ENCODE measurements at regions not wholly inside any gene's neighbourhood (a gene's known extent, or its start where the extent isn't known, plus 50 kb on each side); places are given as distances from the start of the nearest gene placed in this dataset.
"Not testable (repeated sequence)": the region's sequence is repeated elsewhere in the genome, so short reads cannot be mapped to it uniquely, and the experiment has no call there.

GRCh38 chr4:158094413-158095134, 78.3 kb downstream of the GASK1B start:
- Histone ChIP-seq H2AFZ (ENCODE audit: low read length) (no peak overlapping the region), H3K27me3 (ENCODE audit: low read length) (no peaks in the 10 kb centered on the region), H3F3A (ENCODE audit: low read length, unreplicated experiment) (no peaks in the 10 kb centered on the region), H3K4me2 (ENCODE audit: low read length) (peak overlapping the region; percentile 77), H3K9me2 (replicated peaks; ENCODE audit: low read length) (no peaks in the 10 kb centered on the region), H3K4me1 (ENCODE audit: insufficient read depth, low read length) (peaks cover 39% of the 10 kb centered on the region), H3K9ac (ENCODE audit: low read length) (peak overlapping the region; percentile 21; the same call in 1 of the 2 replicates), H3K27ac (ENCODE audit: low read length) (peak overlapping the region; percentile 86), H3K4me3 (ENCODE audit: low read length) (peak overlapping the region; percentile 42; the same call in 1 of the 2 replicates), H3K79me2 (ENCODE audit: low read length) (no peaks in the 10 kb centered on the region), H4K20me1 (ENCODE audit: low read length) (no peaks in the 10 kb centered on the region), H3K9me3 (ENCODE audit: low read length) (no peaks in the 10 kb centered on the region), H3K36me3 (ENCODE audit: low read depth, low read length) (no peaks in the 10 kb centered on the region)
- ATAC-seq (peak; percentile 91), DNase-seq (peak; percentile 93)
- TF ChIP-seq EZH2 (IDR thresholded peaks at IDR 0.05; ENCODE audit: low read length, unreplicated experiment) (no peak), EZH2phosphoT487 (IDR thresholded peaks at IDR 0.05; ENCODE audit: borderline replicate concordance, low read length) (no peak)
- TF ChIP-seq, protein P1, sequence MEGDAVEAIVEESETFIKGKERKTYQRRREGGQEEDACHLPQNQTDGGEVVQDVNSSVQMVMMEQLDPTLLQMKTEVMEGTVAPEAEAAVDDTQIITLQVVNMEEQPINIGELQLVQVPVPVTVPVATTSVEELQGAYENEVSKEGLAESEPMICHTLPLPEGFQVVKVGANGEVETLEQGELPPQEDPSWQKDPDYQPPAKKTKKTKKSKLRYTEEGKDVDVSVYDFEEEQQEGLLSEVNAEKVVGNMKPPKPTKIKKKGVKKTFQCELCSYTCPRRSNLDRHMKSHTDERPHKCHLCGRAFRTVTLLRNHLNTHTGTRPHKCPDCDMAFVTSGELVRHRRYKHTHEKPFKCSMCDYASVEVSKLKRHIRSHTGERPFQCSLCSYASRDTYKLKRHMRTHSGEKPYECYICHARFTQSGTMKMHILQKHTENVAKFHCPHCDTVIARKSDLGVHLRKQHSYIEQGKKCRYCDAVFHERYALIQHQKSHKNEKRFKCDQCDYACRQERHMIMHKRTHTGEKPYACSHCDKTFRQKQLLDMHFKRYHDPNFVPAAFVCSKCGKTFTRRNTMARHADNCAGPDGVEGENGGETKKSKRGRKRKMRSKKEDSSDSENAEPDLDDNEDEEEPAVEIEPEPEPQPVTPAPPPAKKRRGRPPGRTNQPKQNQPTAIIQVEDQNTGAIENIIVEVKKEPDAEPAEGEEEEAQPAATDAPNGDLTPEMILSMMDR (conservative IDR thresholded peaks at IDR 0.05; ENCODE audit: low read depth, low read length) = no peak
- ChIA-PET CTCF (interaction anchor here (1.1 kb wide), 1 partner anchor 76 kb away, joined by 6 read pairs; no protein-coding TSS in a partner anchor), POLR2A (ENCODE audit: unreplicated experiment) (interaction anchor here (0.7 kb wide), 1 partner anchor 78 kb away, joined by 4 read pairs; no protein-coding TSS in a partner anchor)
- no TSS peak for BruUV-seq (replicated peaks)
- intact Hi-C loops (cut with micrococcal nuclease) = loop anchor here (1.0 to 10.0 kb wide), 5 partner anchors 70 to 430 kb away; partner anchors contain the start of gene RXFP1

- H3K27me3 ChIP-seq (ENCODE audit: low read length) = no peaks in the 10 kb centered on the region
- intact Hi-C loops (cut with micrococcal nuclease) = loop anchor here (10.0 kb wide), 3 partner anchors 66 to 434 kb away; partner anchors contain the start of gene RXFP1
- peaks cover 35% of the 10 kb centered on the region for H3K4me1 ChIP-seq (ENCODE audit: insufficient read depth, low read length)
- no peaks in the 10 kb centered on the region for H4K20me1 ChIP-seq (ENCODE audit: low read length)
- H3K36me3 ChIP-seq (ENCODE audit: low read depth, low read length) = no peaks in the 10 kb centered on the region
- peak overlapping the region; percentile 79 for H3K27ac ChIP-seq (ENCODE audit: low read length)
- H2AFZ ChIP-seq (ENCODE audit: low read length) = peak overlapping the region; percentile 72
- CTCF ChIA-PET = interaction anchor here (1.1 kb wide), 1 partner anchor 93 kb away, joined by 3 read pairs; no protein-coding TSS in a partner anchor
- no peaks in the 10 kb centered on the region for H3K9me3 ChIP-seq (ENCODE audit: low read length)
- H3K4me3 ChIP-seq (ENCODE audit: low read length) = peak overlapping the region; percentile 63
- H3K79me2 ChIP-seq (ENCODE audit: low read length) = no peaks in the 10 kb centered on the region
- TF ChIP-seq EZH2 (IDR thresholded peaks at IDR 0.05; ENCODE audit: low read length, unreplicated experiment) (no peak), EZH2phosphoT487 (IDR thresholded peaks at IDR 0.05; ENCODE audit: borderline replicate concordance, low read length) (no peak)
- TF ChIP-seq, protein P1 (conservative IDR thresholded peaks at IDR 0.05; ENCODE audit: low read depth, low read length) = no peak
- ATAC-seq (peak; percentile 44), DNase-seq (peak; percentile 49)
- H3K9ac ChIP-seq (ENCODE audit: low read length) = peak overlapping the region; percentile 69
- H3K9me2 ChIP-seq (replicated peaks; ENCODE audit: low read length) = no peaks in the 10 kb centered on the region
- H3F3A ChIP-seq (ENCODE audit: low read length, unreplicated experiment) = no peaks in the 10 kb centered on the region
- peak overlapping the region; percentile 89 for H3K4me2 ChIP-seq (ENCODE audit: low read length)
- no TSS peak for BruUV-seq (replicated peaks)
- POLR2A ChIA-PET (ENCODE audit: unreplicated experiment) = interaction anchor here (0.7 to 0.8 kb wide), 3 partner anchors 22 to 1649 kb away, joined by 3 read pairs; no protein-coding TSS in a partner anchor
Measured at GRCh38 chr4:158090323-158090722, 82.5 kb downstream of the GASK1B start.

- DNase-seq; H3K27me3 ChIP-seq (ENCODE audit: low read length); H3K79me2 ChIP-seq (ENCODE audit: low read length); H3K9me2 ChIP-seq (replicated peaks; ENCODE audit: low read length); H3K36me3 ChIP-seq (ENCODE audit: low read depth, low read length); H3K9me3 ChIP-seq (ENCODE audit: low read length); H3F3A ChIP-seq (ENCODE audit: low read length, unreplicated experiment); H4K20me1 ChIP-seq (ENCODE audit: low read length): not testable (repeated sequence)
- ATAC-seq = peak; percentile 23
- intact Hi-C loops (cut with micrococcal nuclease) = loop anchor here (10.0 kb wide), 3 partner anchors 65 to 435 kb away; partner anchors contain the start of gene RXFP1
- Histone ChIP-seq H3K4me3 (ENCODE audit: low read length) (peak overlapping the region; percentile 63), H3K9ac (ENCODE audit: low read length) (peak overlapping the region; percentile 69), H3K4me2 (ENCODE audit: low read length) (peak overlapping the region; percentile 89), H3K27ac (ENCODE audit: low read length) (peak overlapping the region; percentile 79), H3K4me1 (ENCODE audit: insufficient read depth, low read length) (peaks cover 31% of the 10 kb centered on the region), H2AFZ (ENCODE audit: low read length) (peak overlapping the region; percentile 72)
- POLR2A ChIA-PET (ENCODE audit: unreplicated experiment) = interaction anchor here (0.7 kb wide), 1 partner anchor 1650 kb away, joined by 3 read pairs; no protein-coding TSS in a partner anchor
- TSS peak; percentile 62 for BruUV-seq (replicated peaks)
- CTCF ChIA-PET = interaction anchor here (1.1 kb wide), 1 partner anchor 92 kb away, joined by 3 read pairs; no protein-coding TSS in a partner anchor
Measured at GRCh38 chr4:158089897-158090296, 82.9 kb downstream of the GASK1B start.
